Skeletal muscle tissue (tissue), 3 donors: ENCODE measurements at regions not wholly inside any gene's neighbourhood (a gene's known extent, or its start where the extent isn't known, plus 50 kb on each side); places are given as distances from the start of the nearest gene placed in this dataset.

Experiments
- H3K27ac ChIP-seq: one replicate; pipeline ENCODE4 v1.7.0; 2013; ENCODE audit warnings: mild to moderate bottlenecking, low read depth, low read length, inconsistent platforms
- H3K27me3 ChIP-seq, 3 donors: one replicate each; pipeline ENCODE4 v1.7.0; 2013; ENCODE audit warnings: low read length in 3 of 3; ENCODE audit not compliant: control insufficient read depth in 3 of 3, insufficient read depth in 3 of 3
- H3K36me3 ChIP-seq, 3 donors: one replicate each; pipeline ENCODE4 v1.7.0; 2013; ENCODE audit warnings: low read length in 3 of 3; ENCODE audit not compliant: control insufficient read depth in 3 of 3, insufficient read depth in 3 of 3
- H3K4me1 ChIP-seq, 3 donors: one replicate each; pipeline ENCODE4 v1.7.0; 2013; ENCODE audit warnings: low read length in 3 of 3, mild to moderate bottlenecking in 3 of 3; ENCODE audit not compliant: control insufficient read depth in 3 of 3, insufficient read depth in 3 of 3
- H3K4me3 ChIP-seq, 3 donors: one replicate each; pipeline ENCODE4 v1.7.0; 2013; ENCODE audit warnings: low read length in 3 of 3
- H3K9ac ChIP-seq, 3 donors: one replicate each; pipeline ENCODE4 v1.7.0; 2013; ENCODE audit warnings: low read length in 3 of 3, mild to moderate bottlenecking in 3 of 3, moderate library complexity in 2 of 3, low read depth in 1 of 3
- H3K9me3 ChIP-seq, 3 donors: one replicate each; pipeline ENCODE4 v1.7.0; 2013; ENCODE audit warnings: low read length in 3 of 3; ENCODE audit not compliant: control insufficient read depth in 3 of 3
- donor health status: Osteomylitis.

GRCh38 chr9:106722051-106722753, 140.8 kb upstream of the ZNF462 start:
- Histone ChIP-seq H3K4me1 (peaks cover 10 to 29% (median 24%) of the 10 kb centered on the region in 3 donors), H3K9me3 (no peaks in the 10 kb centered on the region), H3K9ac (no peak overlapping the region), H3K27ac (no peak overlapping the region), H3K27me3 (no peaks in the 10 kb centered on the region), H3K4me3 (no peak overlapping the region), H3K36me3 (no peaks in the 10 kb centered on the region)

GRCh38 chr9:106723926-106724325, 139.0 kb upstream of the ZNF462 start:
- Histone ChIP-seq H3K4me3 (peak overlapping the region in 1 of 3 donors; percentile 6), H3K9me3 (no peaks in the 10 kb centered on the region), H3K27ac (peak overlapping the region; percentile 23), H3K36me3 (no peaks in the 10 kb centered on the region), H3K4me1 (peaks cover 15 to 36% (median 24%) of the 10 kb centered on the region in 3 donors), H3K27me3 (no peaks in the 10 kb centered on the region), H3K9ac (no peak overlapping the region)

- Histone ChIP-seq H3K9ac (no peak overlapping the region), H3K4me3 (no peak overlapping the region), H3K27ac (peak overlapping the region; percentile 23), H3K4me1 (peaks cover 21 to 36% (median 29%) of the 10 kb centered on the region in 3 donors), H3K27me3 (no peaks in the 10 kb centered on the region), H3K9me3 (no peaks in the 10 kb centered on the region), H3K36me3 (no peaks in the 10 kb centered on the region)
These were observed 138.4 kb upstream of the ZNF462 start for GRCh38 chr9:106724566-106724965.

- Histone ChIP-seq H3K27me3 (no peaks in the 10 kb centered on the region), H3K36me3 (no peaks in the 10 kb centered on the region), H3K4me1 (peaks cover 25 to 47% (median 32%) of the 10 kb centered on the region in 3 donors), H3K4me3 (no peak overlapping the region), H3K9ac (no peak overlapping the region), H3K27ac (peak overlapping the region; percentile 77), H3K9me3 (no peaks in the 10 kb centered on the region)
These were observed 136.7 kb upstream of the ZNF462 start for GRCh38 chr9:106726070-106726815.

- no peaks in the 10 kb centered on the region for H3K9me3 ChIP-seq
- peaks cover 25 to 47% (median 32%) of the 10 kb centered on the region in 3 donors for H3K4me1 ChIP-seq
- no peak overlapping the region for H3K9ac ChIP-seq
- peak overlapping the region; percentile 94 for H3K27ac ChIP-seq
- no peaks in the 10 kb centered on the region for H3K36me3 ChIP-seq
- H3K4me3 ChIP-seq, result no peak overlapping the region
- H3K27me3 ChIP-seq, result no peaks in the 10 kb centered on the region
These were observed 135.0 kb upstream of the ZNF462 start for GRCh38 chr9:106727969-106728368.

GRCh38 chr9:106728860-106729259, 134.1 kb upstream of the ZNF462 start:
- Histone ChIP-seq H3K27ac (peak overlapping the region; percentile 94), H3K4me1 (peaks cover 25 to 44% (median 27%) of the 10 kb centered on the region in 3 donors), H3K27me3 (no peaks in the 10 kb centered on the region), H3K4me3 (no peak overlapping the region), H3K9me3 (no peaks in the 10 kb centered on the region), H3K9ac (peak overlapping the region; percentile 27 to 35 (median 28)), H3K36me3 (no peaks in the 10 kb centered on the region)

- Histone ChIP-seq H3K27ac (no peak overlapping the region), H3K4me1 (peaks cover 12 to 34% (median 16%) of the 10 kb centered on the region in 3 donors), H3K4me3 (no peak overlapping the region), H3K9me3 (no peaks in the 10 kb centered on the region), H3K36me3 (no peaks in the 10 kb centered on the region), H3K27me3 (no peaks in the 10 kb centered on the region), H3K9ac (no peak overlapping the region)
These were observed 131.1 kb upstream of the ZNF462 start for GRCh38 chr9:106731910-106732309.

- Histone ChIP-seq H3K27ac (no peak overlapping the region), H3K9me3 (no peaks in the 10 kb centered on the region), H3K4me1 (peaks cover 8 to 19% (median 11%) of the 10 kb centered on the region in 3 donors)
These were observed 129.1 kb upstream of the ZNF462 start for GRCh38 chr9:106733828-106734380.

GRCh38 chr9:106737516-106737915, 125.5 kb upstream of the ZNF462 start:
- no peaks in the 10 kb centered on the region for H3K9me3 ChIP-seq
- peak overlapping the region; percentile 9 for H3K27ac ChIP-seq
- H3K4me1 ChIP-seq, result no peaks in the 10 kb centered on the region
- no peaks in the 10 kb centered on the region for H3K27me3 ChIP-seq
- no peak overlapping the region for H3K4me3 ChIP-seq
- H3K9ac ChIP-seq, result no peak overlapping the region
- no peaks in the 10 kb centered on the region for H3K36me3 ChIP-seq

More at GRCh38 chr9:106733828-106734380, 129.1 kb upstream of the ZNF462 start:
- Histone ChIP-seq H3K36me3 (no peaks in the 10 kb centered on the region), H3K27me3 (no peaks in the 10 kb centered on the region), H3K4me3 (no peak overlapping the region), H3K9ac (no peak overlapping the region)

- H3K9me3 ChIP-seq, result no peaks in the 10 kb centered on the region
- H3K4me1 ChIP-seq, result no peaks in the 10 kb centered on the region
- H3K9ac ChIP-seq, result no peak overlapping the region
- no peak overlapping the region for H3K4me3 ChIP-seq
- H3K36me3 ChIP-seq, result no peaks in the 10 kb centered on the region
- H3K27me3 ChIP-seq, result no peaks in the 10 kb centered on the region
- H3K27ac ChIP-seq, result peak overlapping the region; percentile 9
These were observed 124.9 kb upstream of the ZNF462 start for GRCh38 chr9:106738109-106738508.
